ENCODE measurements at regions not wholly inside any gene's neighbourhood (a gene's known extent, or its start where the extent isn't known, plus 50 kb on each side); places are given as distances from the start of the nearest gene placed in this dataset.
"Not testable (repeated sequence)": the region's sequence is repeated elsewhere in the genome, so short reads cannot be mapped to it uniquely, and the experiment has no call there.

DNA sequence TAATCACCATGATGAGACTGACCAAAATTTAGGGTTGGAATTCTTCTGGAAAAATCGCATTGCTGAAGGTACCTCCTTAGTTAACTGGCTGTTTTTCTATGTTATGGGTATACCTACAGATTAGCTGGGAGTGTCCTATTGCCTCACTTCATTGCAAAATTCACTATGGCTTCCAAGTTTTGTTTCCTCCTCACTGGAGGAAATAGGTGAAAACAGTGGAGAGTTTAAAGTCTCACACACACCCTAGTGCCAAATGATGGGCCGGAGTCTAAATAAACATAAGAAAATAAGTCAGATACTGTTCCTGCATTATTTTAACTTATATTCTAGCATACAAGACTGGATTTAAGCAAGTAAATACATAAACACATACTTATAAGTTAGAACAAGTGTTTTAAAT, 98.2 kb downstream of the AHR start:
- DNase-seq (ENCODE audit: low read depth), result no peak

DNA sequence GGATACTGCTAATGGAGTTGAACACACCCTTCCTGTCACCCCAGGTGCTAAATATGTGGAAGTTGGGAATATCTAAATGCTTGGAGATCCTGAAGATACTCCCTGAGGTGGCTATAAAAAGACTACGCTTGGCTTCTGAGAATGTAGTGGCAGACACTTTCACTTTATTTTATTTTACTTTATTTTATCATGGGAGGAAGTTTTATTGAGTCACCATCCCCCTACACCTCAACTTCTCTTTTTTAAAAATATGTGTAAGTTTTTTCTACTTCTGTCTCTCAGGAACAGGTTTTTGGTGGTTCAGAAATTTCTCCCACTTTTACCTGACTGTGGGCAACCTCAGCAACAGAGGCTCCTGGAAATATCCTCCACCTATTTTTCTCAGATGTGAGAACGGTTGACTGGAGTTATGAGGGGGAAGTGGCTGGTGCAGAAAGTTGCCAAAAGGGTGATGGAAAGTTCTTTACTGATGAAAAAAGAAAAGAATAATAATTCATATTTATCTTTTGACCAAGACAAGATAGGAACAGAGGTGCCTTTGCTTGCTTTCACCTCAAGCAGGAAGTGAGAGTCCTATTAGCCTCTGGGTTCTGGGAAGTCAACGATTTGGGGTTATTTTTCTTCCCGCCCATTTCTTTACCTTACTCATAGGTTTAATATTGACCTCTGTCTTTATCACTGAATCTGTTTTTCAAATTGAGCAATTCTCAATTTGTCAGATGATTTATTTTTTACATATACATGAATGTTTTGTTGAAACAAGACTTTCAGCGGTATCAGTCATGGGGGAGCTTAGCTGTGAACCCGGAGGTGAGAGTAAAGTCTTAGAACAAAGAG, 103.6 kb downstream of the AHR start:
- DNase-seq (ENCODE audit: low read depth), result no peak

- no peak for DNase-seq (ENCODE audit: low read depth)
Measured at GRCh38 chr7:17402628-17403278, 104.3 kb downstream of the AHR start.

DNA sequence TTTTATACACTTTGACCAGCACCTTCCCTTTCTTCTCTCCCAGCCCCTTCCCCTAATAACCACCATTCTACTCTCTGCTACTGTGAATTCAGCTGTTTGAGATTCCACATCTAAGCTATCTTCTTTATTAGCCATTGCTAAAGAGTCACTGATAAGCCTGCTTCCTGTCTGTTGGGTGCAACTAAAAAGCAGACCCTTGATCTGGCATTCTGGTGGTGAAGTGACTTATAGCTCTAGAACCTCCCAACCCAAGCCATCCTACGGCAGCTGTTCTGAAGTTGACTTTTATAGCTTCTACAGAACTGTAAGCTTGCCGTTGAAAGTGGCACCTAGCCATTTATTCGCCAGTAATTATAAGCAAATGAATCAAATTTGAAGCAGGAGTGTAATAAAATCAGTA, 105.6 kb downstream of the AHR start:
- DNase-seq (ENCODE audit: low read depth), result no peak

GRCh38 chr7:17405786-17406185, 107.3 kb downstream of the AHR start:
- peak; percentile 43 for DNase-seq (ENCODE audit: low read depth)

GRCh38 chr7:17406738-17407137, 108.3 kb downstream of the AHR start:
- peak; percentile 5 for DNase-seq (ENCODE audit: low read depth)

DNA sequence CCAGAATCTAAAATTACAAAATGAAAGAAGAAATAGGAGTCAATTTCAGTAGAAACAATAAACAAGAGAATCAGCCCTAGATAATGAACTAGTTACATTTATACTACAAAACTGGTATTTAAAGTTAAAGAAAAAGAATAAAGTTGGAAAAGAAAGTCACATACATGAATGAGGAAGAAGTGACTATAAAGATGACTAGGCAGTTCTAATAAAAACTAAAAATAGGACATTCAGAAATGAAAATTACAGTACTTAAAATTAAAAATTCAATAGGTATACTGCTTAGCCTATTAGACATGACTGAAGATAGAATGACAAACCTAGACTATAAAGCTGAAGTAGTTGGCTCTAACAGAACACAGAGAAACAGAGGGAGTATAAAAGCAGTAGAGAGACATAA, 108.8 kb downstream of the AHR start:
- no peak for DNase-seq (ENCODE audit: low read depth)

GRCh38 chr7:17408245-17408903, 109.9 kb downstream of the AHR start:
- DNase-seq (ENCODE audit: low read depth), result peak; percentile 84

- no peak for DNase-seq (ENCODE audit: low read depth)
Measured at GRCh38 chr7:17408904-17409290, 110.4 kb downstream of the AHR start.

- no peak for DNase-seq (ENCODE audit: low read depth)
Measured at GRCh38 chr7:17411922-17412321, 113.5 kb downstream of the AHR start.

DNA sequence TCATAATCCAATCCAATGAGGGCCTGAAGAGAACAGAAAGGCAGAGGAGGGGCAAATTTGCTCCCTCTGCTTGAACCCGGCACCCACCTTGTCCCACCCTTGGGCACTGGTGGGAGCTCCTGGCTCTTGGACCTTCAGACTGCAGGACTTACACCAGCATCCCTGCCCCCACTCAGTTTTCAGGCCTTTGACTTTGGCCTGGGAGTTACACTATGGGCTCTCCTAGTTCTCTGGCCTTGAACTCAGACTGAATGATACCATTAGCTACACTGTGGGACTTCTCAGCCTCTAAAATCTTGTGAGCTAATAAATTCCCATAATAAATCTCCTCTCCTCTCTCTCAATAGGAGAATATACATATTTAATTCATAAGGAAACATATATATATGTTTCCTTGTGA, 114.4 kb downstream of the AHR start:
- DNase-seq (ENCODE audit: low read depth), result no peak

DNA sequence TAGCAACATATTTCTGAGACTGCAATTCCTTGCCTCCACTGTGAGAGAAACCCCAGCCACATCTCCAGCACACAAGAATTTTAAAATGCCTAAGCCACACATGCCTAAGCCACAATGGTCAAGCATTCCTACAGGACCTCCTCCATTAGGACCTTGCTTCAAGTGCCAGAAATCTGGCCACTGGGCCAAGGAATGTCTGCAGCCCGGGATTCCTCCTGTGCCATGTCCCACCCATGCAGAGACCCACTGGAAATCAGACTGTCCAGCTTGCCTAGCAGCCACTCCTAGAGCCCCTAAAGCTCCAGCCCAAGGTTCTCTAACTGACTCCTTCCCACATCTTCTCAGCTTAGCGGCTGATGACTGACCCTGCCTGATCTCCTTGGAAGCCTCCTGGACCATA, 117.5 kb downstream of the AHR start:
- no peak for DNase-seq (ENCODE audit: low read depth)

GRCh38 chr7:17420308-17421015, 122.0 kb downstream of the AHR start:
- DNase-seq (ENCODE audit: low read depth), result not testable (repeated sequence)

DNA sequence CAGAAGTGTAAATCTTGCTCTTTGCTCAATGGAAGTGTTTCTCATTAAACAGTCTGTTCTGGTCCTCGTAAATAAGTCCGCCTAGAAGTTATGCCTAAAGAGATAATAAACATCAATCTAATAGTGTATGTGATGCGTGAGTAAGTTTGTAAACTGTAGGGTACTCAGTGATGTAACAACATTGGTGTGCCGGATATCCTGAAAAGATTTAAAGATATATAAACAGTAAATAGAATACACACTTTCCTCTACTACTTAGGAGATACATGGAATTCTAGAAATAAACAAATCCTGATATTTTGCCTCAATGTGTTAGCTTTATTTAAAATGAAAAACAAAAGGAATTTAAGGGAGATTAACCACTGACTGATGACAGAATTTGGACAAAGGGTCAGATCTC, 123.5 kb downstream of the AHR start:
- no peak for DNase-seq (ENCODE audit: low read depth)

GRCh38 chr7:17422966-17423365, 124.5 kb downstream of the AHR start:
- DNase-seq (ENCODE audit: low read depth), result no peak

DNA sequence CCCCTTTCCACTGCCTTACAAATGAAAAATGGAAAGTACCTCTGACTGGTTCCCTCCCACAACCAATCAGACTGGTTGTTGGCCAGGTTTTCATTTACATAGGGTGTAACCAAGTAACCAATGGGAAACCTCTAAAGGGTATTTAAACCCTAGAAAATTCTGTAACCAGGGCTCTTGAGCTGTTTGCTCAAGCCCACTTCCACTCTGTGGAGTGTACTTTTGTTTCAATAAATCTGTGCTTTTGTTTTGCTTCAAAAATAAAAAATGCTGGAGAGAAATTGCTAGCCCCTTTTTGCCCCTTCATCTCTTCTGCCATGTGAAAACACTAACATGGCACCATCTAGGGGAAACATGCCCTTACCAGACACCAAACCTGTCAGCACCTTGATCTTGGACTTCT, 129.5 kb downstream of the AHR start:
- DNase-seq (ENCODE audit: low read depth), result no peak

- no peak for DNase-seq (ENCODE audit: low read depth)
Measured at GRCh38 chr7:17429579-17429978, 131.1 kb downstream of the AHR start.

DNA sequence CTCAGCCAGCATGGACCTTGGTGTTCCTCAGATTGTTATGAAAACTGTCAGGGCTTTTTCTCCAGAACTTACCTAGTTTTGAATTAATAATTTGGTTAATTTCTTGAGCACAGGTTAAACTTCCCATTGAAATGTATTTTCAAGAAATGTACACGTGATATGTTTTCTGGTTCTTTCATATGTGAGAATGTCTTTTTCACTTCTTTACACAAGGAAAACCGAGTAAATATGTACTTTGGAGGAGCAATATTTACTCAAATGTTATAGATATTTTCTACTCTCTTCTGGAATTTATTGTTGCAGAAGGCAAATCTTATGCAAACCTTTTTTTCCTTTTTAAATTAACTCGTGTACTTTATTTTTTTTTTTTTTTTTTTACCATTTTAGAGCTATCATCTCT, 134.3 kb downstream of the AHR start:
- no peak for DNase-seq (ENCODE audit: low read depth)

DNA sequence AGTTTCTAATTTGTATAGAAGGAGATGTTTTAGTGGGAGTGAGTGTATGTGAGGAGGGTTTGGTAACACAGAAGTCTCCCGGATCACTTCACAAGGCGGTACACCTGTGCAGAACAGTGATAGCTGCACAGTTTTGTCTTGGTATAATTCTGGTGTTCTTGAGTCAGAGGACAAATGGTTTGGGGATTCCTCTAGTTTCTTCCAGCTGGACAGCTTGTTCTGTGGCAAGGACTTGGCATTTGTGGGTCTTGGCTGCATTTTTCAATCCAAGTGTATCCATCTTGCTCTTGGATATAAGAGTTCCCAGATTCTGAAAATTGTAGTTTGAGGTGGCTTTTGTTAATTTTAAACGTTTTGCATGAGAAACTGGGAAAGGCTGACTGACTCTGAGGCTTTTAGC, 135.7 kb downstream of the AHR start:
- no peak for DNase-seq (ENCODE audit: low read depth)

GRCh38 chr7:17434841-17435692, 136.6 kb downstream of the AHR start:
- DNase-seq (ENCODE audit: low read depth), result no peak

DNA sequence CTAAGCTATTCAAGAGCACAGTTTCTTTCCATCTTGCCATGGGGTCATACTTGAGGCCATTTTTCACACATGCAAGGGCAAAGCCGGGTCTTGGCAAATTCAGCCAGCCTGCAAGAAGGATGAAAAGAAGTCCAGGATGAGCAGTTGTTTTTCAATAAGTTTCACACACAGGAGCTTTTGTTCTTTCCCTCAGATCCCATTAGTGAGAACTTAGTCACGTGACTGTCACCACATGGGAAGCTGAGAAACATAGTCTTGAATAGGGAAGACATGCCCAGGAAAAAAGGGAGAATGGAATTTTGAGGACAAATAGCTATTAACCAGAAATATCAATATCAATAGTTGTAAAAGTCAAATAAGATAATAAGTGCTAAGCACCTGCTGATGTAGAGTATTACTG, 137.7 kb downstream of the AHR start:
- no peak for DNase-seq (ENCODE audit: low read depth)

DNA sequence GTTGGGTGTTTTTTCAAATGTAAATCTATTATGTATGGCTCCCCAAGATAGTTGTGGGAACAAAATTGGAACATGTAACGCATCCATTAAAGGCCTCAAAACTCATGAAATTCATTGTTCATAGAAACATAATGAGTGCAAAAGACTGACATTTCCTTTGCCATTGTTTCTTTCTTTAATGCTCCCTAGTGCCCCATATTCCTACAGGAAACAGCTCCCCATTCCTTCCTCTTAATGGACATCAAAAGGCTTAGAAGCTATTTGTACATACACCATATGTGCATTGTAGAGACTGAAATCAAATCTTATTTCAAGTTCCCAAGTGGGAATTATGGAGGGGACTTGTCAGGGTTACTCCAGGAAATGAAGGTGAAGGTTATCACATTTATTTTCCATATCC, 139.1 kb downstream of the AHR start:
- DNase-seq (ENCODE audit: low read depth), result no peak
